ENCODE measurements at regions not wholly inside any gene's neighbourhood (a gene's known extent, or its start where the extent isn't known, plus 50 kb on each side); places are given as distances from the start of the nearest gene placed in this dataset.

DNA sequence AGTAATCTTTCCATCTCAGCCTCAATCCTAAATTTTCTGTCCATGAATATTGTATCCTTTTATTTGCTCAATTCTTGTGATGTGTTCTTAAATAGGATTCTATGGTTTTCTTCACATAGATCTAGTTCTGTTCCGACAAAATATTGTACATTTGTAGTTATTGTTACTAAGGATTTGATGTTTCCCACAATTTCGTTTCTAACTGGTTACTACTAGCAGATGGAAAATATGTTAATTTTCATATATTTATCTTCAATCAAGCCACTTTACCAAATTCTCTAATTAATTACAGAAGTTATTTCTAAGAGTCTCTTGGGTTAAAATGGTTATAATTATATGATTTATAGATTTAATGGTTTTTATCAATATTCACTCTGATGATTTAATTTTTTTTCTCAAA, 60.3 kb downstream of the SEC61B start:
- DNase-seq, result no peak

DNA sequence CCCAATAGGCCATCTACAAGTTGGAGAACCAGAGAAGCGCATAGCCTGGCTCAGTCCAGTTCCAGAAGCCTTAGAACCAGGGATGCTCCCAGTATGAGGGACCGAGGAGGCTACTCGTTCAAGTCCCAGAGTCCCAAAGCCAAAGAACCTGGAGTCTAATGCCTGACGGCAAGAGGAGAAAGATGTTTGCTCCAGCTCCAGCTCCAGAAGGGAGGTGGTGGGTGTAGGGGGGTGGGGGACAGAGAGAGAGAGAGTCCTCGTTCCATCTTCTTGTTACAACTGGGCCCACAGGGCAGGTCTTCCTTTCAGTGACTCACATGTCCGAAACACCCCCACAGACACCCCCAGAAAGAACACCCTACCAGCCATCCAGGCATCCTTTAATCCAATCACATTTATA, 63.9 kb downstream of the SEC61B start:
- DNase-seq, result no peak

DNA sequence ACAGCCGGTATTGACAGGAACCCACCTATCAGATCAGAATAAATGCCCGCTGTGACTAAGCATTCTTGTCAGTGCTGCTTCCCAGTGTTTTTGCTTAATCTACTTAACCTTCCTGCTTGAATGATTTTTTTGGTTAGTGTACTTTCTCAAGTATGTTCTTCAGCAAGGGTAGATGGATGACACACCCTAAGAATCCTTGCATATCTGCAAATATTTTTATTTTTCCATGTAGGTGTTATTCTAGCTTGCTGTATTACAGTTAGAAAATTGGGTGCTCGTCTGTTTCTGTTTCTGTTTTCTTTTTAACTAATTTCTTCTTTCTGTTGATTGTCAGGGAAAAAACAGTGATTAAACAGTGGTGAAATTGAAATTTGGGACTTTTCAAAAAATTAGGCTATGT, 64.5 kb downstream of the SEC61B start:
- no peak for DNase-seq

DNA sequence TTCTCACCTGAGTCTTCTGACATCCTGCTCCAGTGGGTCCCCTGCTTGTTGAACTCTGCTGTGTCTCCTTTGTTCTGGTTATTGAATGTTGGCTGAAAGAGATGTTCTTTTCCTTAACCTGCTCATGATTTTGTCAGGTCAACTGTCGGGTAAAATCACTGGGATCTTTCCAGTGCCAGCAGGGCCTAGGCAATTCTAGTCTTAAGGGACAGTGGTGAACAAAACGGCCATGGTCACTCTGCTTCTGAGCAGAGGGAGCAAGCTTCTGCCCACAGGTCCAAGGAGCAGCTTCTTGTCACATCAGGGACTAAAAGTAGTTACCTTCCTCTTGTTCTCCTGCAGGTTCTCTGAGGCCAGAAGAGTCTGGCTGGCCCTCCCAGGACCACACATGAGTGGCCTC, 65.6 kb downstream of the SEC61B start:
- DNase-seq, result no peak

DNA sequence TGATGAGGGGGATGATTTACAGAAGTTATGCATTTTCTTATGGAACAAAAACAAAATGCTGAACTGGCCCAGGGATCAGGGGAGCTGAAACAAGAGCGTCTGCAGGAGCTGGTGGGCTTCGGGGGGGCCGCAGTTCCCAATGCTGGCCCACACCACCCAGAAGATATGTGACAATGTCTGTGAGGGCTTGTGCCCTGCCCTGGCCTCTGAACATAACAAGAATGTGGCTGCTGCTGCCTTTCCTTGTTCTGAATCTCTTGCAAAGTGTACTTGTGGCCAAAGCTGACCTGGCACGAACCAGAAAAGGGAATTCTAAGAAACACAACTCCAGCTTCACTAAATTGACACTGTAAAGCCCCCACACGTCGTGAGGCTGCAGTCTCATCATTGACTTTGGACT, 66.7 kb downstream of the SEC61B start:
- no peak for DNase-seq

DNA sequence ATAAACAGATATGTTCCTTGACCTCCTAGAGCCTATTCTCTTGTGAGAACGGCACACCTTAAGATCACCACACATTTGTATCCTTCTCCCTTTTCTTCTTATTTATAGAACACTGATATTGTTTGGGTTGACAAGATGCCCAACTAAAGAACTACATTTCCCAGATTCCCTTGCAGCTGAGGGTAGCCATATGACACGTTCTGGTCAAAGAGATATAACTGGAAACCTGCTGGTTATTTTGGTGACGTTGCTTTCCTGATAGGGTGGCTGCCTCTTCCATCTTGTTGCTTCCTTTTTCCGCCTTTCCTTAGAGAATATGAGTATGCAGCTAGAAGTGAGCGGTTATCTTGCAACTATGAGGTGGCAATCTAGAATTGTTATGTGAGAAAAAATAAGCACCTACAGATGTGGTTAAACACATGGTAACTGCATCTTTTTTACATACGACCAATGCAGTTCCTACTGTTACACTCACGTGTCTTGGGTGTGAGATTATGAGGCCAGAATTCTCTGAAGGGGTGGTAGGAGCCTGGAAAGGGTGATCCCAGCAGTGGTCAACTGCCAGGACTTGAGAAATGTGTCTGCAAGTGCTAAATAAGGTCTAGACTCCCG, 72.9 kb downstream of the SEC61B start:
- no peak for DNase-seq

DNA sequence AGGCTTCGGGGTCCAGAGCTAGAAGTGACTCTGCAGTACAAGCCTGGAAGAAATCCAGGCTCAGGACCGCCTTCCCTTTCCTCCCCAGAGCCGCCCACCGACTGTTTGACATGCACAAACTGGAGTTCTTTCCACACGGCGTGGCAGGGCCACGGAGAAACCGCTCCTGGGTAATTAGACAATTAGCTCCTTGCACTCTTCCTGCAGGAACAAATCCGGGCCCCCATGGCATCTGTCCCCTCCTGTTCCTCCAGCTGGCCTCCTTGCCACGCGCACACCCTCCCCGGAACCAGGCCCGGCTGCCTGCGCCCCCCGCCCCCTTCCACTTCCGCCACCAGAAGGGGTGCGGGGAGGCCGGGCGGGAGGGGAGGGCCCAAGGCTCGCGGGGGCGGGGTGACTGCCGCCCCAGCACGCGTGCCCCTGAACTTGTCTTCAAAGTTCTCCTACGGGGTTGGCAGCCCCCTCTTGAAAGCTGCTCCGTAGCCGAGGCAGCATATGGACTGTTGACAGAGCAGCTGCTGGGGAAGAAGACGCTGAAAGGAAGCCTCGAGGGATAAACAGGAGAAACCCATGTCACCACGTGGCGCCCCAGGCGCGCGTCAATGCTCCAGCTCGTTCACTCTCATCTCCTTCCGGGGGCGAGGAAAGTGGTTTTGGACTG, 74.3 kb downstream of the SEC61B start:
- DNase-seq, result peak; percentile 1

DNA sequence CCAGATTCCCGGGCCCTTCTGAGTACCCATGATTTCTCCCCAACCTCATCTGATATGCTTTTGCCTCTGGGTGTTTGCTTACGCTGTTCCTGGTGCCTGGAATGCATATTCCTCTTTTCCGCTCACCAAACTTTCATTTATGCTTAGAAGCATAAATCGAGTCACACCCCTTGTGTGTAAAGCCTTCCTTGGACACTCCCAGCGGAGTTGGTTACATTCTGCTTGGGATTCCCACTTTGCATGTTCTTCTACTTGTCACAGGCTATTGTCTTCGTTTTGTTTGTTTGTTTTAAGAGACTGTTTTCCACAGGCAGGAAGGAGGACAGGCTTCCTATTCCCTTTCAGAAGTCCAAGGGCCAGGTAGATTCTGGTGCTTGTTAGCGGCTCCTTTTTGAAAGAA, 76.5 kb downstream of the SEC61B start:
- no peak for DNase-seq

DNA sequence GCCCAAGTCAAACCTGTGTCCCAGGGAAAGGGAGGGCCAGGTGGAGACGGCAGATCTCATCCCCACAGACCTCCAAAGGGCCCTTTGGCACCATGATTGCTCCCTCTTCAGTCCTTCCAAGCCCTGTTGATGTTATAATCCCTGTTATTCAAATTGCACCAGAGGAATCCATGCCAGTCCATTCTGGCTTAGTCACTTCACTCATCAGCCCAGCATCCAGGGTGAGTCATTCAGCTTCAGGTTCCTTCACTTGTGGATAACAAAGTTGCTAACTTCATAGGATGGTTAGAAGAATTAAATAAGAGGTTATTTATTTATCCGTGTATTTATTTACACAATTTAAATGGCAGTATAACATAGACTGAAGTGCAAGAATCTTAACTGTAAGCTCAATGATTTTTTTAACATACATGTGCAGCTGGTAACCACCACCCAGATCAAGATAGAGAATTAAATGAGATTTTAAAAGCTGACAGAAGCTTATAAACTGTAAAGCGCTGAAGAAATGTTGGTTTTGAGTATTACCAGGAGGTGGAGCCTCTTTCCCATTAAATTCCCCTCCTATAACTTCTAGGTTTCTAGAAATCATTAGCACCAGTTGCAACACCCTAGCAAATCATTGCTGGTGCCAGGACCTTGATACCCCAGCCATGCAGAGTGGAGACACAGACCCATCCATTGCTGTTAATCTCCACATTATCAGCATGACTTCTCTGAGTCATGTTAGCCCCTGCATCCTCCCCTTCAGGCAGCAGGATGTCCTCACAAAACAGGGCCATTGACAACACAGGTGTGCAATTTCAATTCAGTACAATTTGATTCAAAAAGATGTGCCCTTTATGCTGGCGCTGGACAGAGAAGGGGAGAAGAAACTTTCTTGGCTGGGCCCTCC, 77.4 kb downstream of the SEC61B start:
- no peak for DNase-seq

DNA sequence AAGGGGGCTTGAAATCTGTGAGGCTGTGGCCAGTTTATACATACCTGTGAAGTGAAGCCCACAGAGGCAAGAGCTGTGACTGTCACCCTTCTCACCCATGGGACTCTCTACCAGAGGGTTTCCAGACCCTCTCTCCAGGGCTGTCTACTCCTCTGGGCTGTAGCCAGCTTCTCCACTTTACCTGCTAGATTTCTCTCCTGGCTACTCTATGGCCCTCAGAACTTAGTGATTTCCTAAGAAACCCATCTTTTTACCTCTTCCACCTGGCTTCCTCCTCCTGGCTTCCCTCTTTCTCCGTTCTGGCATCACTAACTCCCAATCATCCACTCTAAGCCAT, 78.0 kb downstream of the SEC61B start:
- DNase-seq, result no peak

DNA sequence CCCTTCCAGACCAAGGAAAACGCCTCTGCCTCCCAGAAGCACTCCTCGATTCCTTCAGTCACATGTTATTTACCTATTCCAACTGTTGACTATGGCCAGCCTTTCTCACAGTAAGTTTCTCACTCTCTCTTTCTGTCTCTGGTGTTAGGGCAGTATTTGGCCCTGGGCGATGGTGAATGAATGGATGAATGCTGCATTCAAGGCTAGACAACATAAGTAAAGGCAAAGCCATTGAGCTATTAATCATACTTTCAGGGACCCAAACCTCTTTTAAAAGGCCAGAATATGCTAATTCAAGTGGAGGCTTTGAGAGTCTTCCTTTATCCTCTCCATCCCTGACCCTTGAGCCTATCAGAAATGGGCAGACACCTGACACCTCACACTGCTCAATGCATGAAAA, 78.5 kb downstream of the SEC61B start:
- no peak for DNase-seq

DNA sequence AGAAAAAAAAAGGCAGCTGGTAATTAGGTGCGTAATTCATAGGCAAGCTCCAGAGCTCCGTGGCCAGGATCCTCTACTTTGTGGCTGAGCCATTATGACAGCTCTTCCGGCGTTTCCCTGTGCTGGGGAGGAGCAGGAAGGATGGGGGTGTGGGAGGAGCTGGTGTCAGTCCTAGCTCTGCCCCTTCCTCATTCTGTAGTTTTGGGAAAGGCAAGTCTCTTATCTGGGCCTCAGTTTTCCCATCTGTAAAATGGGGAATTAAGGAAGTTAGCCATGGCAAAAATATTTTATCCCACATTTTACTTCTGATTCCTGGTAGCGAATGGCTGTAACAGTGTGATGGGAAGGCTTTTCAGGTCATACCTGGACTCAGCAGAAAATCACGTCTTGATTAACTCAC, 81.1 kb downstream of the SEC61B start:
- DNase-seq, result no peak

DNA sequence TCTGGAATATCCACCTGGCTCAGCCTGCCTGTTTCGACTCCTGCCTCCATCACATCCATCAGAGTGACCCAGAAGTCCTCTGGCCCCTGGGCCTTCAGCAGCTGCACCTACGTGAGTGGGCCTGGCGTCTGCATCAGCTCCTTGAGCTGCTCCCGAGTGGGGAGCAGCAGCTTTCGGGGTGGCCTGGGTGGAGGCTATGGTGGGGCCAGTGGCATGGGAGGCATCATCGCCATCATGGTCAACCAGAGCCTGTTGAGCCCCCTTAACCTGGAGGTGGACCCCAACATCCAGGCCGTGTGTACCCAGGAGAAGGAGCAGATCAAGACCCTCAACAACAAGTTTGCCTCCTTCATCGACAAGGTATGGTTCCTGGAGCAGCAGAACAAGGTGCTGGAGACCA, 83.0 kb downstream of the SEC61B start:
- no peak for DNase-seq

DNA sequence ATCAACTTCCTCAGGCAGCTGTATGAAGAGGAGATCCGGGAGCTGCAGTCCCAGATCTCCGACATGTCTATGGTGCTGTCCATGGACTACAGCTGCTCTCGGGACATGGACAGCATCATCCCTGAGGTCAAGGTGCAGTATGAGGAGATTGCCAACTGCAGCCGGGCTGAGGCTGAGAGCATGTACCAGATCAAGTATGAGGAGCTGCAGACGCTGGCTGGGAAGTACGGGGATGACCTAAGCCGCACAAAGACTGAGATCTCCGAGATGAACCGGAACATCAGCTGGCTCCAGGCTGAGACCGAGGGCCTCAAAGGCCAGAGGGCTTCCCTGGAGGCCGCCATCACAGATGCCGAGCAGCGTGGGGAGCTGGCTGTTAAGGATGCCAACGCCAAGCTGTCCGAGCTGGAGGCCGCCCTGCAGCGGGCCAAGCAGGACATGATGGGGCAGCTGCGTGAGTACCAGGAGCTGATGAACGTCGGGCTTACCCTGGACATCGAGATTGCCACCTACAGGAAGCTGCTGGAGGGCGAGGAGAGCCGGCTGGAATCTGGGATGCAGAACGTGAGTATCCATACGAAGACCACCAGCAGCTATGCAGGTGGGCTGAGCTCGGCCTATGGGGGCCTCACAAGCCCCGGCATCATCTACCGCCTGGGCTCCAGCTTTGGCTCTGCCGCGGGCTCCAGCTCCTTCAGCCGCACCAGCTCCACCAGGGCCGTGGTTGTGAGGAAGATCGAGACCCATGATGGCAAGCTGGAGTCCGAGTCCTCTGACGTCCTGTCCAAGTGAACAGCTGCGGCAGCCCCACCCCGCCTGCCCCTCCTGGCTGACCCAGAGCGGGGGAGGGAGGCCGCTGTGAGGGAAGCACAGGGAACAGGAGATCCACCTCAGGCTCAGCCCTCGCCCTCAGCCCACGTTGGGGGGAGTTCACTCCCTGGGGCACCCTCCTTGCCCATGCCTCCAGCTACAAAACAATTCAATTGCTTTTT, 84.0 kb downstream of the SEC61B start:
- no peak for DNase-seq

DNA sequence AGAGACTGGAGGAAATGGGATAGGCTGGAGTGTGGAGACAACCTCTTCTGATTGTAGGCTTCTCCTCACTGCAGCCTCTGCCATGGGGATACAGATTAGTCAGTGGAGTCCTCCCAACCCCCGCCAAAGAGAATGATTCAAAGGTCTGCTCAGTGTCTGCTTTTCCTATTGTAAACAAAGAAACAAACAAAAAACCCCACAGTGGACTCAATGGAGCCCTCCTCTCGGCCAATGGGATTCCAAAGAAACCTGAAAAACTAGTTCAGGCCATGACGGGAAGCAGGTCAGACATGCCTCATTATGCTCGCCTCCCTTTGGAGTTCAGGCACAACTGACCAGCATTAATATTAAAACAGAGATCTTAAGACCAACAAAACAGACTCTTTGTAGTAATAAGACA, 85.8 kb downstream of the SEC61B start:
- DNase-seq, result no peak

DNA sequence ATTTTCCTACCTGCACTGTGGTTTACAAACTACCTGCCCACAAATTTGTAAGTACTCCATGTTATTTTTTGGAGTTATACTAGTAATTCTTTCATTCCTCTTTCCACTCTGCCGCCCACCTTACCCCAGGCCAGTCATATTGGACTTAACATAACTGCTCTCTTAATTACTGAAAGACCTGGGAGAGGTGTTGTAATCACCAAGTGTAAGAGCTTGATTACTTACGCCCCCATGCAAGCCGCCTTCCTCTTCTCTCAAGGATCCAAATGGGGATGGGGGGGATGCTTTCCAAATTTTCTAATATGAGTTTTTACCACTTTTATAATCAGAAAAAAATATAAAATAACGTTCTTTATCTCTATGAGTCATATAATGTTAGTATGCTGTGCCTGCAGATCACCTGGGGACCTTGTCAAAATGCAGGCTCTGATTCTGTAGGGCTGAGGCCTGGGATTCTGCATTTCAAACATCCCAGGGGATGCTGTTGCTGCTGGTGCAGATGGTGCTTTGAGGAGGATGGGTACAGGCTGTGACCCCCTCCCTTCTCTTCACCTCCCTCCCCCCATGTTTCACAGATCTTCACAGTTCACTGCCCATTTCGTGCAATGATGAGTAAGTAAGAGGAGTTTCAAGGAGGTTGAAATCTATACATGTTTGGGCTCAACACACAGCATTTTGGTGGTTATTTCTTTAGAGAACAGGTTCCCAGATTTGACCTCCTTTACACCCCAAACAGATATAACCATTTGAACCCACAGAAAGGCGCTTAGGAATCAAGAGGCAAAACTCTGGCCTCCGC, 87.3 kb downstream of the SEC61B start:
- no peak for DNase-seq

DNA sequence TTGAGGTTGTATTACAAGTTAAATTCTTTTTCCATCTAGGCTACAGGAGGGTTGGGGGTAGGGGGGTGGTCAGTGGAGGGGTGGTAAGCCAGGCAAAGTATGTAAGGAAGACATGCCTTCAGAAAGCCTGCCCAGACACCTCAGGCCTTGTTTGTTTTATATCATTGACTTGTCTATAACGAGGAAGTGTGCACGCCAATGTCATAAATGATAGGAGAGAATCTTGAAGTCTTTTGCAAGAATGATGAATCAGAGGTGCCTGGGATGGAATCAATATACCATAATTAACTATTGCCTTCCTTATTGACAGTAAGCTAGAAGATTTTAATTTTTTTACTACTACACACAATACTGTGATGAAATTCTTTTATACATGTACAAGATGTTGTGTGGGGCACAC, 90.7 kb downstream of the SEC61B start:
- no peak for DNase-seq

DNA sequence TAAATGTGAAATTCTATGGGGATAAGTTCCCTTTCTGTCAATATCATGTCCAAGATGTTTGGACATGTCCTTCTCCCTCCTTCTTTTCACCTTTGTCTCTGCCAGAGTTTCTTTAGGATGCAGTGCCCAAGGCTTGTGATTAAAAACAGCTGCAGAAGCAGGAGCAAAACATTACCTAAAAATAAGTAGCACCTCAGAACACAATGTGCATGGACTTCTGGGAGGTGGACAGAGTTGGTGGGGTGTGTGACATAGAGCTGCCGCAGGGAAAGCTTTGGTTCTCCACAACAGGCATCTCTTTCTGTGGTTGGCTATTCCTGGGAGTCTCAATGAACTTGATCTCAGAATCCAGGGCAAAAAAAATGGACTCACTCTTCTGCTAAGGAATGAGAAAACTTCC, 97.0 kb downstream of the SEC61B start:
- no peak for DNase-seq

DNA sequence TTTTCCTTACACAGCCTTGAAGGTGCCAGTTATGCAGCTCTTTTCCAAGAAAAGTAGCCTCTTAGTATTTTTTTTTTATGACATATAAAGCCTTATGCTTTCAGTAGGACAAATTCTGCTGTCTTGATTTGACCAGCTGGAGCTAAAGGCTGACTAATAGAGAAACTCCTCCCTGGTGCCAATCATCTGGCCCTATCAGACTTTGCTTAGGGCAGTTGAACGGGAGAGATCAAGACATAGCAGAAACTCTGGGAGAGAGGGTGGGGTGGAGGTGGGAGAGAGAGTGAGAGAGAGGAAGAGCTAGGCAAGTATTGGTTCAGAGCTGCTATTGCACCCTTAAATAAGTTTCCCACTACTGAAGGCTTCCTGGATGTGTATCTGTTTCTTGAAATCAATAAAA, 100.2 kb downstream of the SEC61B start:
- DNase-seq, result no peak

DNA sequence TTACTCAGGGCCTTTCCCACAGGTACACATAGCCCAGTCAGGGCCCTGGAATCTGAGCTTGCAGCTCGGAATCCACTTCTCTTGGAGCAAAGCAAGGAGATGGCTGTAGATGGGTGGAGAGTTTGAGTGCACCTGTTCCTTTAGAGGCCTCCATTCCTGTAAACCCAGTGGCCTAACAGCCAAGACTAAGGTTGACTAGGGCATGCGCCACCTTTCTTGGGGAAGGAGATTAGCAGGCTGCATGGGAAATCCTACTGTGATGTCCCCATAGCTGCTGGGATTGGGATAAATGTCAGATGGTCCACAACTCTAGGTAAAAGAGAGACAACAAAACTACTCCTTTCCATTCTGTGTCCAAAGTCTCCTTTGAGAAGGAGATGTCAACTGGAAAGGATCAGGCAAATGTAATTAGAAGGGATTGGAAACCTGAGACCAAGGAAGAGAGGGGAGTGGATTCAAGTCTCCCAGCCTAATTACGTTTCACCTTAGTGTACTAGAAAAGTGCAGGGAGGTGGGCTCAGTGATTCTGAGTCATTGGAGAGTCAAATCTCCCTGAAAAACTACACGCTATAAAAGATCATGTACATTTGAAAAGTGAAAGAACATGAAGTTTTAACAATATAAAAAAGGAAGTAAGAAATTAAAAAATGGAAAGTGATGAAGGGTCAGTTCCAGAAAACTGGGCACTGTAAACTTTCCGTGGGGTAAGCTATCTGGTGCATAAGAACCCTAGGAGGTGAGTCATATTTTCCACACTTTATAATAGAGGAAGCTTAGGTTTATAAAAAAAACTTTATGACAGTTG, 104.2 kb downstream of the SEC61B start:
- no peak for DNase-seq

DNA sequence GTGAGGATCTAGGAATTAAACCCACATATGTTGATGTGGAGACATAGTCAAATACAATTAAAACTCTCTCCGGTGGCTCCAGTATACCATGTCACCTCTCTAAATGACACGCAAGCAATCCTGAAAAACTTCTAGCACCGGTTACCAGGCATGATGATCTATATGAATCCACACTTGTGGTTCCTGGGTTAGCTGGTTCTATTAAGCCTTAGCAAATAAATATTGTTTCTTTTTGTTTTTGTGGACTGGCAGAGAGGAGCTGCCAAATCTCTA, 104.8 kb downstream of the SEC61B start:
- no peak for DNase-seq

DNA sequence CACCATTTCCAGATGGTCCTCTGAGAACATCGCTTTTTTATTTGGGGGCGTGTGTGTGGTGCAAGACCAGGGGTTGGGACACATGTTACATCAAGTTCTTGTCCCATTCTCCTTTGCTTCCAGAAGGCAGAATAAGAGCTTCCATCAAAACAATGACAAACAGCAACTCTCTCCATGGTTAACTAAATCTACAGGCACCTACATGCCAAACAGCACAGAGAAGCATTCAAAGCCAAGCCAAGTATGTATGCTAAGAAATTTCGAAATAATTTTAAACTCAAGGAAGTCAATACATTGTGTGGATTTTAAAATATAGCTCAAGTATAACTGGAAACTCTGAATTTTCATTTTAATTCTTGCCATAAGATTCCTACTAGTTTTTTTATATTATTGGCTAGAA, 105.6 kb downstream of the SEC61B start:
- DNase-seq, result no peak
